Heart right ventricle (tissue), 16 donors: ENCODE measurements at regions not wholly inside any gene's neighbourhood (a gene's known extent, or its start where the extent isn't known, plus 50 kb on each side); places are given as distances from the start of the nearest gene placed in this dataset.
A peak's percentile ranks its signal among the peaks of the same experiment; 100 is the strongest.

Source experiments
- ATAC-seq, 8 donors: fragments of 200-7000 bp; cut with Tn5 transposase; one replicate each; pipeline ENCODE4 v1.9.1; 2020; ENCODE audit warnings: mild to moderate bottlenecking in 8 of 8, moderate library complexity in 8 of 8, moderate number of reproducible peaks in 1 of 8
- DNase-seq, 2 donors: peaks; one replicate each; pipeline ENCODE4 v3.0.0-alpha.2; 2020
- H3K27ac ChIP-seq, 10 donors: fragments of 200-600 bp; sonication (generic) in 2 of 10; one replicate each; pipeline versions ENCODE4 v1.5.0 to v1.8.0; 2020 to 2022; ENCODE audit warnings: mild to moderate bottlenecking in 3 of 10
- H3K27me3 ChIP-seq, 7 donors: fragments of 200-600 bp; one replicate each; pipeline ENCODE4 v1.8.0; 2021 to 2022; ENCODE audit warnings: mild to moderate bottlenecking in 2 of 7
- H3K36me3 ChIP-seq, 9 donors: fragments of 200-600 bp; sonication (generic) in 1 of 9; one replicate each; pipeline versions ENCODE4 v1.5.0 to v1.8.0; 2020 to 2022; ENCODE audit warnings: mild to moderate bottlenecking in 2 of 9
- H3K4me1 ChIP-seq, 9 donors: fragments of 200-600 bp; sonication (generic) in 1 of 9; one replicate each; pipeline versions ENCODE4 v1.5.0 to v1.8.0; 2020 to 2022; ENCODE audit warnings: mild to moderate bottlenecking in 4 of 9
- H3K4me3 ChIP-seq, 10 donors: fragments of 200-600 bp; sonication (generic) in 2 of 10; one replicate each; pipeline versions ENCODE4 v1.5.0 to v1.8.0; 2020 to 2022; ENCODE audit warnings: mild to moderate bottlenecking in 7 of 10, moderate library complexity in 2 of 10
- H3K9me3 ChIP-seq, 11 donors: fragments of 200-600 bp in 10 of 11; sonication (generic) in 2 of 11; one replicate each; pipeline versions ENCODE4 v1.5.0 to v1.8.0; 2013 to 2022; ENCODE audit warnings: mild to moderate bottlenecking in 2 of 11, control low read depth in 1 of 11, moderate library complexity in 1 of 11
- CTCF ChIP-seq, 9 donors: fragments of 200-600 bp; sonication (generic) in 2 of 9; IDR thresholded peaks; one replicate each; pipeline versions ENCODE4 v1.5.0 to v1.8.0; 2021 to 2022; ENCODE audit warnings: antibody characterized with exemption in 9 of 9, mild to moderate bottlenecking in 5 of 9, moderate library complexity in 1 of 9
- WGBS, 2 donors: extraction: QIAGEN DNeasy Blood & Tissue Kit; methylation state at CpG; one replicate each; pipeline ENCODE4 v1.1.7; 2013; ENCODE audit warnings: inconsistent platforms in 1 of 2; 5-methylcytosine and 5-hydroxymethylcytosine counted together
- intact Hi-C, 10 donors: fragments of 100-400 bp; cut with DNase I; formaldehyde crosslinking; loops; one replicate each; pipeline versions ENCODE4 v1.11.1 to v1.14.2; 2022
- donor health status: Arrhythmogenic right ventricular cardiomyopathy.
- donor health status: ischemic (EF 13 %, LVEDD 7.1; RV severe dilation, severe dysfunction).
- donor health status: healthy with polysubstance abuse.
- donor health status: DM: no; HTN: yes; CAD: no.
- donor health status: DM: no; HTN: no; CAD: no.
- donor health status: ischemic (EF 25% LVEDD 6.9; RV normal size, moderate dysfunction).
- donor health status: ischemic (EF 25% LVEDD 5.7; RV mildly dilated, moderate dysfunction).
- donor health status: healthy.
- donor health status: DM: yes; HTN: yes; CAD: no.
- donor health status: Ischemic cardiomyopathy.
- donor health status: ischemic (EF 35%, LVEDD 5.7; RV mildly dilated, moderate dysfunction).
- donor health status: nonischemic (EF 11% LVEDD 7.7; RV severe dilation, severe dysfunction).
- donor health status: DM: yes; HTN: yes; CAD: no.
- donor health status: PGD.
- donor health status: ischemic (EF 29% LVEDD 5.4; RV normal size, mild dysfunction).
- donor health status: nonischemic (EF 23%, LVEDD 6.1; RV moderate dilation, normal function).

- intact Hi-C loops: no loop called here
- no peak overlapping the region for H3K4me3 ChIP-seq
- no peak for ATAC-seq
- no peak for DNase-seq
- no peaks in the 10 kb centered on the region for H3K36me3 ChIP-seq
- no peaks in the 10 kb centered on the region for H3K9me3 ChIP-seq
- peaks cover 0 to 29% (median 19%) of the 10 kb centered on the region in 9 donors for H3K4me1 ChIP-seq
- 64 to 67% methylated on average over 5 of the region's 5 CpGs for WGBS, 2 donors
- no peak for TF ChIP-seq CTCF (IDR thresholded peaks at IDR 0.05)
- H3K27me3 ChIP-seq: no peaks in the 10 kb centered on the region
- no peak overlapping the region for H3K27ac ChIP-seq
Measured at GRCh38 chr1:59039551-59039950, 255.7 kb upstream of the JUN start.

- peaks cover 0 to 33% (median 19%) of the 10 kb centered on the region in 9 donors for H3K4me1 ChIP-seq
- H3K36me3 ChIP-seq: no peaks in the 10 kb centered on the region
- no peak overlapping the region for H3K27ac ChIP-seq
- no peak for ATAC-seq
- WGBS, 2 donors: 95 to 96% methylated on average over 2 of the region's 2 CpGs
- H3K9me3 ChIP-seq: no peaks in the 10 kb centered on the region
- no peak for DNase-seq
- no peaks in the 10 kb centered on the region for H3K27me3 ChIP-seq
- intact Hi-C loops: loop anchor here in 1 of 10 donors (10.0 kb wide), 1 partner anchor 256 kb away; the partner anchor contains the start of gene JUN
- no peak for TF ChIP-seq CTCF (IDR thresholded peaks at IDR 0.05)
- no peak overlapping the region for H3K4me3 ChIP-seq
Measured at GRCh38 chr1:59040486-59040885, 256.4 kb upstream of the FGGY start.

GRCh38 chr1:59041646-59042277, 255.1 kb upstream of the FGGY start:
- WGBS, 2 donors: 76% methylated on average over 5 of the region's 5 CpGs
- H3K4me1 ChIP-seq: peaks cover 0 to 43% (median 19%) of the 10 kb centered on the region in 9 donors
- intact Hi-C loops: loop anchor here in 1 of 10 donors (10.0 kb wide), 1 partner anchor 257 kb away; the partner anchor contains the start of gene JUN
- H3K27me3 ChIP-seq: no peaks in the 10 kb centered on the region
- ATAC-seq (peak in 1 of 8 donors; percentile 42), DNase-seq (no peak)
- no peaks in the 10 kb centered on the region for H3K9me3 ChIP-seq
- peak overlapping the region in 2 of 10 donors; percentile 5 to 46 for H3K27ac ChIP-seq
- TF ChIP-seq CTCF (IDR thresholded peaks at IDR 0.05): peak in 2 of 9 donors; percentile 3 to 9
- H3K4me3 ChIP-seq: no peak overlapping the region
- no peaks in the 10 kb centered on the region for H3K36me3 ChIP-seq

- peak; percentile 61 to 76 for DNase-seq
- Histone ChIP-seq H3K4me1 (peaks cover 0 to 54% (median 19%) of the 10 kb centered on the region in 9 donors), H3K36me3 (no peaks in the 10 kb centered on the region), H3K4me3 (no peak overlapping the region), H3K9me3 (no peaks in the 10 kb centered on the region), H3K27me3 (no peaks in the 10 kb centered on the region), H3K27ac (peak overlapping the region in 9 of 10 donors; percentile 19 to 66 (median 59))
- intact Hi-C loops: loop anchor here in 1 of 10 donors (10.0 kb wide), 1 partner anchor 259 kb away; the partner anchor contains the start of gene JUN
- ATAC-seq: peak; percentile 71 to 94 (median 86)
- TF ChIP-seq CTCF (IDR thresholded peaks at IDR 0.05): no peak
- 12 to 15% methylated on average over 4 of the region's 4 CpGs for WGBS, 2 donors
Measured at GRCh38 chr1:59043796-59044195, 253.1 kb upstream of the FGGY start.
